ENCODE measurements at regions not wholly inside any gene's neighbourhood (a gene's known extent, or its start where the extent isn't known, plus 50 kb on each side); places are given as distances from the start of the nearest gene placed in this dataset.
"Not testable (repeated sequence)": the region's sequence is repeated elsewhere in the genome, so short reads cannot be mapped to it uniquely, and the experiment has no call there.

- TF ChIP-seq EP300 (IDR thresholded peaks at IDR 0.05) (no peak), POLR2AphosphoS5 (IDR thresholded peaks at IDR 0.05) (no peak), POLR2A (IDR thresholded peaks at IDR 0.05) (no peak)
- TF ChIP-seq, protein P1, sequence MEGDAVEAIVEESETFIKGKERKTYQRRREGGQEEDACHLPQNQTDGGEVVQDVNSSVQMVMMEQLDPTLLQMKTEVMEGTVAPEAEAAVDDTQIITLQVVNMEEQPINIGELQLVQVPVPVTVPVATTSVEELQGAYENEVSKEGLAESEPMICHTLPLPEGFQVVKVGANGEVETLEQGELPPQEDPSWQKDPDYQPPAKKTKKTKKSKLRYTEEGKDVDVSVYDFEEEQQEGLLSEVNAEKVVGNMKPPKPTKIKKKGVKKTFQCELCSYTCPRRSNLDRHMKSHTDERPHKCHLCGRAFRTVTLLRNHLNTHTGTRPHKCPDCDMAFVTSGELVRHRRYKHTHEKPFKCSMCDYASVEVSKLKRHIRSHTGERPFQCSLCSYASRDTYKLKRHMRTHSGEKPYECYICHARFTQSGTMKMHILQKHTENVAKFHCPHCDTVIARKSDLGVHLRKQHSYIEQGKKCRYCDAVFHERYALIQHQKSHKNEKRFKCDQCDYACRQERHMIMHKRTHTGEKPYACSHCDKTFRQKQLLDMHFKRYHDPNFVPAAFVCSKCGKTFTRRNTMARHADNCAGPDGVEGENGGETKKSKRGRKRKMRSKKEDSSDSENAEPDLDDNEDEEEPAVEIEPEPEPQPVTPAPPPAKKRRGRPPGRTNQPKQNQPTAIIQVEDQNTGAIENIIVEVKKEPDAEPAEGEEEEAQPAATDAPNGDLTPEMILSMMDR (IDR thresholded peaks at IDR 0.05): no peak
- H3K36me3 ChIP-seq: no peaks in the 10 kb centered on the region
- H3K4me3 ChIP-seq: no peak overlapping the region
- intact Hi-C loops (cut with DNase I; ENCODE audit: low total_unique reads): no loop called here
- H3K27ac ChIP-seq: no peak overlapping the region
- peaks cover 0 to 20% (median 0%) of the 10 kb centered on the region in 3 donors for H3K27me3 ChIP-seq
- no peak for DNase-seq
- no peaks in the 10 kb centered on the region for H3K9me3 ChIP-seq
- WGBS, 5 donors: 89 to 93% (median 91%) methylated on average over 5 to 26 of the region's 26 CpGs
- no peaks in the 10 kb centered on the region for H3K4me1 ChIP-seq
Measured at GRCh38 chr16:88131966-88132365, 180.7 kb downstream of the BANP start.

- Histone ChIP-seq H3K27ac (no peak overlapping the region), H3K36me3 (no peaks in the 10 kb centered on the region), H3K9me3 (peaks cover 0 to under 1% (median 0%) of the 10 kb centered on the region in 4 donors), H3K4me3 (no peak overlapping the region), H3K27me3 (peaks cover 0 to 20% (median 0%) of the 10 kb centered on the region in 3 donors), H3K4me1 (no peaks in the 10 kb centered on the region)
- no peak for DNase-seq
- 84 to 88% (median 86%) methylated on average over 12 to 27 of the region's 27 CpGs for WGBS, 5 donors
- intact Hi-C loops (cut with DNase I; ENCODE audit: low total_unique reads): no loop called here
- TF ChIP-seq, protein P1 (IDR thresholded peaks at IDR 0.05): no peak
- TF ChIP-seq POLR2AphosphoS5 (IDR thresholded peaks at IDR 0.05) (no peak), EP300 (IDR thresholded peaks at IDR 0.05) (no peak), POLR2A (IDR thresholded peaks at IDR 0.05) (no peak)
Measured at GRCh38 chr16:88132836-88133506, 181.7 kb downstream of the BANP start.

DNA sequence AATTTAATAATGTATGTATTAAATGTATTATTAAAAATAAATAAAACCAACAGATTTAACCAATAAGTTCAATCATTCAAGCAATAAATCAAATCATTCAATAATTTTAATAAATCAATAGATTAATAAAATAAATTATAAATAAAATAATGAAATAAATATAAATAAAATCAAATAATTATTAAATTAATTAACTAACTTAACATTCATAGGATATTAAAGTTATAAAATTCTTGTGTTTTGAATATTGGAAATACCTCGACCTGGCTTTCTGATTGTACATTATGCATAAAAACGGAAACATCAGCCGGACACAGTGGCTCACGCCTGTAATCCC, 182.2 kb downstream of the BANP start:
- WGBS, 5 donors: 91 to 97% (median 95%) methylated on average over 4 of the region's 4 CpGs
- Histone ChIP-seq H3K36me3 (no peaks in the 10 kb centered on the region), H3K4me3 (no peak overlapping the region), H3K27me3 (peaks cover 0 to 19% (median 0%) of the 10 kb centered on the region in 3 donors), H3K9me3 (peaks cover 0 to 6% (median 4%) of the 10 kb centered on the region in 4 donors), H3K4me1 (no peaks in the 10 kb centered on the region), H3K27ac (no peak overlapping the region)
- intact Hi-C loops (cut with DNase I; ENCODE audit: low total_unique reads): no loop called here
- TF ChIP-seq POLR2AphosphoS5 (IDR thresholded peaks at IDR 0.05): no peak
- TF ChIP-seq EP300 (IDR thresholded peaks at IDR 0.05): no peak
- TF ChIP-seq POLR2A (IDR thresholded peaks at IDR 0.05): no peak
- TF ChIP-seq, protein P1 (IDR thresholded peaks at IDR 0.05): no peak
- no peak for DNase-seq

DNA sequence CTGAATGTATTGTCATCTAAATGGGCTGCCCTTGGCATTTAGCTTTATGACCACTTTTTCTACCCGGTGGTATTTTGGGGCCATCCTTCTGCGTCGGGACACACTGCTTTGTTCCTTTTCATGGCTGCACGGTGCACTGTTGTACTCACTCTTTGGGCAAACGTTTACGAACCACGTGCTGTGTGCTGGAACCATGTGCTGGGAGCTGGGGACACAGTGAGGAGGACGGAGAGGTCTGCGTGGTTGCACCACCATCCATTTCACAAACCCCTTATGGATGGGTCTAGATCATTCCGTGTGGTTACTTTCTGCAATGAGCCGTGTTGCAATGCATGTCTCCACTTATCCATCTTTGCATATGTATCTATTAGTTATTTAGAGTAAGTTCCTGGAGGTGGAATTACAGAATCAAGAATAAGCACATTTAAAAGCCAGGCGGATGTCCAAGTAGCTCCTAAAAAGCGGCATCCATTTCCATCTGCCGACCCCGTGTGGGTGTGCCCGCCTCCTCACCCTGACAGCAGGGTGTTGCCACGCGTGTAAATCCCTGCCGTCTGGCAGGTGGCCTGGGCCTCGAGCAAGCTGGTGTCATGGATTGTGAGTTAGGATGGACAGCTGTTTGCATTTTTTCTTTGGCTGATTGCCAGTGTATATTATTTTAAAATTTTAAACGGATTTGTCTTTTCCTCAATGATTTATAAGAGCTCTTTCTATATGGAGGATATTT, 183.1 kb downstream of the BANP start:
- peaks cover 0 to 16% (median 0%) of the 10 kb centered on the region in 3 donors for H3K27me3 ChIP-seq
- H3K36me3 ChIP-seq; DNase-seq; H3K4me3 ChIP-seq; H3K27ac ChIP-seq; intact Hi-C loops (cut with DNase I; ENCODE audit: low total_unique reads); H3K4me1 ChIP-seq: not testable (repeated sequence)
- peaks cover 4 to 14% (median 13%) of the 10 kb centered on the region in 4 donors for H3K9me3 ChIP-seq
- 69 to 78% (median 74%) methylated on average over 21 of the region's 21 CpGs for WGBS, 5 donors

DNA sequence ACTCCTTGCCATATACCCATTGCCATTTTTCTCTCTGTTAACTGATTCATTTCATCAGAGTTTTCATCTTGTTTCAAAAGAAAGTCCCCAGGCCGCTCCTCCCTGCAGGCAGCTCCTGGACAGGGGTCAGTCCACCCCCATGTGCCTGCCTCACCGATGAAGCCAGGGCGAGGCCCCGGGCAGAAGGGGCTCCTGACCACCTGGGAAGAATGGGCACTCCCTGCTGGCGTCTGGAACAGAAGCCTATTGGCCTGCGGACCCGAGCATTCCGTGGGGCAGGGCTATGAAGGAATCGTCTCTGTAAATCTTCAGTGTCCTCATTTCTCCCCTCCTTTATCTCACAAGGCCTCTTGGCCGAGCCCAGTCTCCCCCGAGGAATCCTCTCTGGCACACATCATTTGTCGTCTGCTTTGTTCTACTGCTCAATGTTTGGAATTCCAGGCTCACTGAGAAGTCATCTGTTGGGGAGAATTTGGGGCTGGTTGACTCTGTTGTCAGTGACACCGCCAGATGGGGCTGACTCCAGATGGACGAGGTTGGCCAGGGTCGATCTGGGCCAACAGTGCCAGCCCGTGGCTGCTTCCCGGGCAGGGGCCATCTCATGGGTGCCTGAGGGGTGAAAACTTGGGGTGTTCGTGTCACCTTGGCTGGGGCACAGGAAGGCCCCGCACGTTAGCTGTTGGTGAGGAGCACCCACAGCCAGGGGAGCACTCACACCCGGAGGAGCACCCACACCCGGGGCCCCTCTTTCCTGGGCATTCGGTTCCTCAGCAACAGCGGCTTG, 183.9 kb downstream of the BANP start:
- WGBS, 5 donors: 61 to 69% (median 63%) methylated on average over 16 to 23 of the region's 24 CpGs
- peaks cover 0 to 16% (median 0%) of the 10 kb centered on the region in 3 donors for H3K27me3 ChIP-seq
- DNase-seq: not testable (repeated sequence)

GRCh38 chr16:88136211-88136713, 185.0 kb downstream of the BANP start:
- intact Hi-C loops (cut with DNase I; ENCODE audit: low total_unique reads): not testable (repeated sequence)

More for the DNA sequence above, 183.9 kb downstream of the BANP start:
- H3K4me1 ChIP-seq; H3K27ac ChIP-seq; H3K36me3 ChIP-seq; intact Hi-C loops (cut with DNase I; ENCODE audit: low total_unique reads); H3K4me3 ChIP-seq: not testable (repeated sequence)
- H3K9me3 ChIP-seq: peaks cover 4 to 19% (median 16%) of the 10 kb centered on the region in 4 donors

DNA sequence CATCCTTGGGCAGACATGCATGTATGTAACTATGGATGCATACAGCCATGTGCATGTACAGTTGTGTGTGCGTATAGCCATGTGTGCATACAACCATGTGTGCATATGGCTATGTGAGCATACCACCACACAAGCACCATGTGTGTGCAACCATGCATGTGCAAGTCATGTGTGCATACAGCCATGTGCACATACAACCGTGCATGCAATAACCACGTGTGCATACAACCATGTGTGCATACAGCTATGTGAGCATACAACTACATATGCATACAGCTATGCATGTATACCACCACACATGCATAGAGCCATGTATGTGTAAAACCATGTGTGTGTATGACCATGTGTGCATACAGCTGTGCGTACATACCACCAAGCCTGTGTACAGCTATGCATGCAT, 185.7 kb downstream of the BANP start:
- H3K9me3 ChIP-seq: peaks cover 4 to 19% (median 16%) of the 10 kb centered on the region in 4 donors
- H3K4me1 ChIP-seq; H3K27ac ChIP-seq; intact Hi-C loops (cut with DNase I; ENCODE audit: low total_unique reads); H3K36me3 ChIP-seq; DNase-seq; H3K4me3 ChIP-seq: not testable (repeated sequence)
- H3K27me3 ChIP-seq: peaks cover 0 to 14% (median 0%) of the 10 kb centered on the region in 3 donors
- 94 to 99% (median 97%) methylated on average over 4 of the region's 4 CpGs for WGBS, 5 donors

More at GRCh38 chr16:88136211-88136713, 185.0 kb downstream of the BANP start:
- not testable (repeated sequence) for H3K4me3 ChIP-seq, H3K4me1 ChIP-seq, H3K27ac ChIP-seq, H3K36me3 ChIP-seq
- WGBS, 5 donors: 60 to 82% (median 63%) methylated on average over 13 of the region's 13 CpGs
- peaks cover 4 to 19% (median 16%) of the 10 kb centered on the region in 4 donors for H3K9me3 ChIP-seq
- DNase-seq: peak in 1 of 2 donors; percentile 46
- peaks cover 0 to 16% (median 0%) of the 10 kb centered on the region in 3 donors for H3K27me3 ChIP-seq
